ENCODE measurements at regions not wholly inside any gene's neighbourhood (a gene's known extent, or its start where the extent isn't known, plus 50 kb on each side); places are given as distances from the start of the nearest gene placed in this dataset.

DNA sequence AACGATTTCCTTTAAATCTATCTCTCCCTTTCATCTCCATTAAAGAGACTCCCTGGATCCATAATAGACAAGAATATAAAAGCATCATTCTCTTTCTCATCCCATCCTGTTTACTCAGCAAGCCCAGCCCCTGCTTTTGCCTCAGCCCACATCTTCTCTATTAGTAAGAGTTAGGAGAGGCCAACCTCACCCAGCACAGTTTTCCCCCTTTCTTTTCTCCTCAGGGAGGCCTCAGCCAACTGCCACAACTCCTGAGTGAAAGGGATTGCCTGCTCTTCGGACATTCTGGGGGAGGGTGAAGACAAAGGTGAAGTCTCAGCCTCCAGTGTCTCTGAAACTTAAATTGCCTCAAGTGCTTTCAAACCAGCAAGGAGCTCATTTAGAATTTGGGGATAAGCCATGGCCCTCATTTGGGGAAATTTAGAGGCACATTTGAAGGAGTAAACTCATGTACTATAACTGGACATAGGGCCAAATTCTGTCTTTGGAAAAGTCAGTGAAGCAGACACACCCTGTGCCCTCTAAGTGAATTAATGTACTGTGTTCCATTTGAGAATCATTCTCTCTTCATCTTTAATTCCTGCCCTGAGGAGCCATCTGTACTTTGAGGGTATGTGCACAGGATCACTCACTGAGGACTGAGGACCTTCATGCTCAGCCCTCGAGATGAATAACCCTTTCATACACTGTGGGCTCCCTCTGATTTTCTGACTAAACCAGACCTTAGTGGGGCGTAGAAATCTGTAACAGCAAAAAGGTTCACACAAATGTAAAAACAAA, 82.5 kb downstream of the SOX2 start:
- H3K27me3 ChIP-seq (ENCODE audit: control insufficient read depth, insufficient read depth, low read length): no peaks in the 10 kb centered on the region
- no peak overlapping the region for H2BK15ac ChIP-seq (ENCODE audit: low read depth, low read length)
- no peak overlapping the region for H3K56ac ChIP-seq (ENCODE audit: extremely low read depth, insufficient read depth, low read length)
- no peak for ATAC-seq (ENCODE audit: low read depth)
- H3K9me1 ChIP-seq (ENCODE audit: insufficient read depth, low read length): no peaks in the 10 kb centered on the region
- intact Hi-C loops (cut with micrococcal nuclease) (no loop called here), dilution Hi-C loops (cut with HindIII; ENCODE audit: low sequenced_read_pairs, unreplicated experiment) (no loop called here), in situ Hi-C loops (cut with MboI; ENCODE audit: low sequenced_read_pairs) (no loop called here)
- H3K4me2 ChIP-seq (ENCODE audit: low read depth, low read length): no peak overlapping the region
- H2BK5ac ChIP-seq (ENCODE audit: low read depth, low read length, poor library complexity, severe bottlenecking): no peak overlapping the region
- CTCF ChIA-PET: no interaction called here
- H4K8ac ChIP-seq (ENCODE audit: low read depth in 2 of 2, low read length in 2 of 2): no peak overlapping the region
- no peak overlapping the region for H3K23ac ChIP-seq (ENCODE audit: low read depth, low read length)
- TF ChIP-seq POLR2A (IDR thresholded peaks at IDR 0.05; ENCODE audit: low read depth, low read length) (no peak), RAD21 (IDR thresholded peaks at IDR 0.05; ENCODE audit: low read length) (no peak), BHLHE40 (IDR thresholded peaks at IDR 0.05; ENCODE audit: low read depth, low read length) (no peak), NFE2L2 (IDR thresholded peaks at IDR 0.05; ENCODE audit: low read depth, low read length) (no peak), MXI1 (IDR thresholded peaks at IDR 0.05; ENCODE audit: borderline replicate concordance, low read depth, low read length) (no peak), SMC3 (IDR thresholded peaks at IDR 0.05; ENCODE audit: low read depth, low read length) (no peak), RCOR1 (IDR thresholded peaks at IDR 0.05; ENCODE audit: insufficient replicate concordance, low read length) (no peak), RFX5 (IDR thresholded peaks at IDR 0.05; ENCODE audit: low read depth, low read length) (no peak), FOS (IDR thresholded peaks at IDR 0.05; ENCODE audit: low read depth, low read length) (no peak), CEBPB (IDR thresholded peaks at IDR 0.05; ENCODE audit: low read depth, low read length) (no peak), MAZ (IDR thresholded peaks at IDR 0.05; ENCODE audit: borderline replicate concordance, low read depth, low read length) (no peak), CHD1 (IDR thresholded peaks at IDR 0.05; ENCODE audit: low read depth, low read length) (no peak), MAFK (IDR thresholded peaks at IDR 0.05; ENCODE audit: low read depth, low read length) (no peak)
- TF ChIP-seq, protein P1, sequence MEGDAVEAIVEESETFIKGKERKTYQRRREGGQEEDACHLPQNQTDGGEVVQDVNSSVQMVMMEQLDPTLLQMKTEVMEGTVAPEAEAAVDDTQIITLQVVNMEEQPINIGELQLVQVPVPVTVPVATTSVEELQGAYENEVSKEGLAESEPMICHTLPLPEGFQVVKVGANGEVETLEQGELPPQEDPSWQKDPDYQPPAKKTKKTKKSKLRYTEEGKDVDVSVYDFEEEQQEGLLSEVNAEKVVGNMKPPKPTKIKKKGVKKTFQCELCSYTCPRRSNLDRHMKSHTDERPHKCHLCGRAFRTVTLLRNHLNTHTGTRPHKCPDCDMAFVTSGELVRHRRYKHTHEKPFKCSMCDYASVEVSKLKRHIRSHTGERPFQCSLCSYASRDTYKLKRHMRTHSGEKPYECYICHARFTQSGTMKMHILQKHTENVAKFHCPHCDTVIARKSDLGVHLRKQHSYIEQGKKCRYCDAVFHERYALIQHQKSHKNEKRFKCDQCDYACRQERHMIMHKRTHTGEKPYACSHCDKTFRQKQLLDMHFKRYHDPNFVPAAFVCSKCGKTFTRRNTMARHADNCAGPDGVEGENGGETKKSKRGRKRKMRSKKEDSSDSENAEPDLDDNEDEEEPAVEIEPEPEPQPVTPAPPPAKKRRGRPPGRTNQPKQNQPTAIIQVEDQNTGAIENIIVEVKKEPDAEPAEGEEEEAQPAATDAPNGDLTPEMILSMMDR (conservative IDR thresholded peaks at IDR 0.05; ENCODE audit: low read depth, low read length): no peak
- TF ChIP-seq, protein P2, sequence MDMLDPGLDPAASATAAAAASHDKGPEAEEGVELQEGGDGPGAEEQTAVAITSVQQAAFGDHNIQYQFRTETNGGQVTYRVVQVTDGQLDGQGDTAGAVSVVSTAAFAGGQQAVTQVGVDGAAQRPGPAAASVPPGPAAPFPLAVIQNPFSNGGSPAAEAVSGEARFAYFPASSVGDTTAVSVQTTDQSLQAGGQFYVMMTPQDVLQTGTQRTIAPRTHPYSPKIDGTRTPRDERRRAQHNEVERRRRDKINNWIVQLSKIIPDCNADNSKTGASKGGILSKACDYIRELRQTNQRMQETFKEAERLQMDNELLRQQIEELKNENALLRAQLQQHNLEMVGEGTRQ (IDR thresholded peaks at IDR 0.05; ENCODE audit: low read depth, low read length): no peak
- TF ChIP-seq, protein P3, sequence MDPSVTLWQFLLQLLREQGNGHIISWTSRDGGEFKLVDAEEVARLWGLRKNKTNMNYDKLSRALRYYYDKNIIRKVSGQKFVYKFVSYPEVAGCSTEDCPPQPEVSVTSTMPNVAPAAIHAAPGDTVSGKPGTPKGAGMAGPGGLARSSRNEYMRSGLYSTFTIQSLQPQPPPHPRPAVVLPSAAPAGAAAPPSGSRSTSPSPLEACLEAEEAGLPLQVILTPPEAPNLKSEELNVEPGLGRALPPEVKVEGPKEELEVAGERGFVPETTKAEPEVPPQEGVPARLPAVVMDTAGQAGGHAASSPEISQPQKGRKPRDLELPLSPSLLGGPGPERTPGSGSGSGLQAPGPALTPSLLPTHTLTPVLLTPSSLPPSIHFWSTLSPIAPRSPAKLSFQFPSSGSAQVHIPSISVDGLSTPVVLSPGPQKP (IDR thresholded peaks at IDR 0.05; ENCODE audit: borderline replicate concordance, low read depth, low read length): no peak
- no peak overlapping the region for H3K14ac ChIP-seq (replicated peaks; ENCODE audit: low read depth, low read length)
- H3K4me3 ChIP-seq (ENCODE audit: insufficient read depth, low read depth, low read length): no peak overlapping the region
- no peak overlapping the region for H2AFZ ChIP-seq (replicated peaks; ENCODE audit: low read length, poor library complexity)
- no peak overlapping the region for H2BK120ac ChIP-seq (ENCODE audit: low read depth, low read length)
- H4K20me1 ChIP-seq (ENCODE audit: insufficient read depth, low read length): no peaks in the 10 kb centered on the region
- H3K36me3 ChIP-seq (ENCODE audit: control insufficient read depth, insufficient read depth, low read length): no peaks in the 10 kb centered on the region
- H2AK9ac ChIP-seq (replicated peaks; ENCODE audit: low read depth, low read length, poor library complexity): no peak overlapping the region
- H4K91ac ChIP-seq (ENCODE audit: insufficient read depth, low read depth, low read length): no peak overlapping the region
- H2AK5ac ChIP-seq (ENCODE audit: low read depth, low read length): no peak overlapping the region
- WGBS, 2 experiments (ENCODE audit: extremely low coverage in 2 of 2, insufficient read length in 1 of 2): no CpG with 5 or more reads among the region's 4 CpGs
- H3K9me3 ChIP-seq (ENCODE audit: control insufficient read depth, insufficient read depth, low read length): peaks cover 7% of the 10 kb centered on the region; the same call in 1 of the 2 replicates
- no peak overlapping the region for H3K27ac ChIP-seq (ENCODE audit: insufficient read depth, low read length)
- no TSS peak for BruUV-seq (replicated peaks)
- no peaks in the 10 kb centered on the region for H3K79me1 ChIP-seq (ENCODE audit: low read depth in 1 of 2, low read length in 2 of 2)
- H3K4me1 ChIP-seq (ENCODE audit: control insufficient read depth, insufficient read depth, low read length): no peaks in the 10 kb centered on the region
- H3K9ac ChIP-seq (ENCODE audit: low read depth, low read length): no peak overlapping the region
- H3K4ac ChIP-seq (ENCODE audit: low read depth, low read length): no peak overlapping the region
- H3K18ac ChIP-seq (ENCODE audit: low read depth, low read length): no peak overlapping the region
- no peak overlapping the region for H4K5ac ChIP-seq (ENCODE audit: low read depth, low read length)
- no peak for DNase-seq
- no peak overlapping the region for H2BK20ac ChIP-seq (ENCODE audit: low read depth, low read length)
- POLR2A ChIA-PET (ENCODE audit: unreplicated experiment): no interaction called here
